B cell (primary cell): ENCODE measurements at regions not wholly inside any gene's neighbourhood (a gene's known extent, or its start where the extent isn't known, plus 50 kb on each side); places are given as distances from the start of the nearest gene placed in this dataset.

ENCODE experiments used
- CTCF ChIP-seq: fragments of 200-600 bp; IDR thresholded peaks from one replicate; pipeline ENCODE4 v1.8.0; 2022; ENCODE audit warnings: antibody characterized with exemption, mild to moderate bottlenecking
- EZH2 ChIP-seq: IDR thresholded peaks from 2 replicates; pipeline ENCODE4 v1.6.1; 2012; ENCODE audit warnings: borderline replicate concordance, low read depth, mild to moderate bottlenecking, moderate library complexity, low read length; ENCODE audit not compliant: insufficient read depth, poor library complexity, severe bottlenecking

- no peak for TF ChIP-seq CTCF
- TF ChIP-seq EZH2 = no peak
Observed at GRCh38 chr3:107028626-107029025, 348.6 kb upstream of the CCDC54 start.
